PC-9 (cell line): ENCODE measurements at regions not wholly inside any gene's neighbourhood (a gene's known extent, or its start where the extent isn't known, plus 50 kb on each side); places are given as distances from the start of the nearest gene placed in this dataset.

Experiments used
- EZH2 ChIP-seq: fragments of 200-600 bp; sonication (generic); IDR thresholded peaks from 2 replicates; pipeline ENCODE4 v1.8.0; 2017; ENCODE audit warnings: antibody characterized with exemption, low read depth
- TF ChIP-seq, protein P1 (sequence below): fragments of 200-600 bp; sonication (generic); conservative IDR thresholded peaks from 2 replicates; pipeline ENCODE4 v1.6.1; 2017; ENCODE audit warnings: mixed run types, antibody characterized with exemption, mild to moderate bottlenecking, moderate library complexity

DNA sequence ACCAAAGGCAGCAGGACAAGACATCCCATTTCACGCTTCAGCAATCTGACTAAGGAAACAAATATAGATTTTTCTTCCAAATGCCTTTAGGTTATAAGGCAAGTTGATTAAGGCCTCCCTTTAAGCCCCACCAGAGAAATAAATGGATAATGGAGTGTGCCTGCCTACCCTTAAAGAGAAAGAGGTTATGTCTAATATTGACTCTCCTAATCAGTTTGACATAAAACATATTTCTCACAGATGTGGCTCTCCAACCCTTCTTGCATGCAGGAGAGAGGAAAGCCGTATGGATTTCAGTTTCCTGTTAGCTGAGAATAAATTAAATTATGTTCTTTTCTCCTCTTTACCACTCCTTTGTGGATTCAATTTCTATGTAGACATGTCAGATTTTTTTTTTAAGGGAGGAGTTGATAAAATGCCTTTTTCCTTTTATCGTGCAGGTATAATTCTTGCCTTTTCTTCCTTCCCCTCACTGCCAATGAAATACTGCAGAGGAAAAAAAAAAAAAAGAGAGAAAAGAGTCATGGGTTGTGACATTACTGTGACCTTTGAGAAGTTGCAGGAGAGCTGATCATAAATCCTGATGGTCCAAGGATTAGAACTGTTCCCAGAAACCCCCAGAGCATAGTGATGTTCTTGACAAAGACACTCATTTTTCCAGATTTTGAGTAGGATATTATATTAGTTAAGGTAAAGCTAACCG is 355.3 kb upstream of the SLCO3A1 start:
- TF ChIP-seq, protein P1, sequence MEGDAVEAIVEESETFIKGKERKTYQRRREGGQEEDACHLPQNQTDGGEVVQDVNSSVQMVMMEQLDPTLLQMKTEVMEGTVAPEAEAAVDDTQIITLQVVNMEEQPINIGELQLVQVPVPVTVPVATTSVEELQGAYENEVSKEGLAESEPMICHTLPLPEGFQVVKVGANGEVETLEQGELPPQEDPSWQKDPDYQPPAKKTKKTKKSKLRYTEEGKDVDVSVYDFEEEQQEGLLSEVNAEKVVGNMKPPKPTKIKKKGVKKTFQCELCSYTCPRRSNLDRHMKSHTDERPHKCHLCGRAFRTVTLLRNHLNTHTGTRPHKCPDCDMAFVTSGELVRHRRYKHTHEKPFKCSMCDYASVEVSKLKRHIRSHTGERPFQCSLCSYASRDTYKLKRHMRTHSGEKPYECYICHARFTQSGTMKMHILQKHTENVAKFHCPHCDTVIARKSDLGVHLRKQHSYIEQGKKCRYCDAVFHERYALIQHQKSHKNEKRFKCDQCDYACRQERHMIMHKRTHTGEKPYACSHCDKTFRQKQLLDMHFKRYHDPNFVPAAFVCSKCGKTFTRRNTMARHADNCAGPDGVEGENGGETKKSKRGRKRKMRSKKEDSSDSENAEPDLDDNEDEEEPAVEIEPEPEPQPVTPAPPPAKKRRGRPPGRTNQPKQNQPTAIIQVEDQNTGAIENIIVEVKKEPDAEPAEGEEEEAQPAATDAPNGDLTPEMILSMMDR = no peak
- no peak for TF ChIP-seq EZH2
